Omental fat pad (tissue), 3 donors: ENCODE measurements at regions not wholly inside any gene's neighbourhood (a gene's known extent, or its start where the extent isn't known, plus 50 kb on each side); places are given as distances from the start of the nearest gene placed in this dataset.

ENCODE experiments used
- ATAC-seq: fragments of 150-250 bp; one replicate; pipeline ENCODE4 v1.9.1; 2016; ENCODE audit warnings: mild to moderate bottlenecking, moderate library complexity; ENCODE audit not compliant: low FRiP score
- DNase-seq: peaks from one replicate; pipeline ENCODE4 v3.0.0-alpha.2; 2019; ENCODE audit warnings: low spot score
- TF ChIP-seq, protein P1 (sequence below), 3 donors: fragments of 450-650 bp; IDR thresholded peaks; one replicate each; pipeline ENCODE4 v1.5.1; 2016 to 2017; ENCODE audit warnings: antibody characterized with exemption in 3 of 3, mild to moderate bottlenecking in 3 of 3, moderate library complexity in 2 of 3

DNA sequence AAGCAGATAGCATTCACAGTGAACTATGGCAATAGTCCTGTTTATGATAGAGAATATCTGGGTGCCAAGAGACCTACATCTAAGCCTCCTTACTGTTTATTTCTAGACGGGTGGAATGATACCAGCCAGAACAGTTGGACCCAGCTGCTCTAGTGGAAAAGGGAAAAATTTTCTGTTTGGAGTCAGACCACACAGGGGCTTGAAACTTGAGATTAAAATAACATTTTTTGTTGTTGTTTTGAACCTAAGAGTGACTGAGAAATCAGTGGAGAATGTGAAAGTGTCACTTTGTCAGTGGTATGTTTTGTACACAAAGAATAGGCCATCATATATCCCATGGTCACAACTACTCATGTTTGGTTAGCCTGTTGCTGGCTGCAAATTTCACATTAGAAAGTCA is 105.7 kb downstream of the AGTR2 start:
- no peak for ATAC-seq
- TF ChIP-seq, protein P1, sequence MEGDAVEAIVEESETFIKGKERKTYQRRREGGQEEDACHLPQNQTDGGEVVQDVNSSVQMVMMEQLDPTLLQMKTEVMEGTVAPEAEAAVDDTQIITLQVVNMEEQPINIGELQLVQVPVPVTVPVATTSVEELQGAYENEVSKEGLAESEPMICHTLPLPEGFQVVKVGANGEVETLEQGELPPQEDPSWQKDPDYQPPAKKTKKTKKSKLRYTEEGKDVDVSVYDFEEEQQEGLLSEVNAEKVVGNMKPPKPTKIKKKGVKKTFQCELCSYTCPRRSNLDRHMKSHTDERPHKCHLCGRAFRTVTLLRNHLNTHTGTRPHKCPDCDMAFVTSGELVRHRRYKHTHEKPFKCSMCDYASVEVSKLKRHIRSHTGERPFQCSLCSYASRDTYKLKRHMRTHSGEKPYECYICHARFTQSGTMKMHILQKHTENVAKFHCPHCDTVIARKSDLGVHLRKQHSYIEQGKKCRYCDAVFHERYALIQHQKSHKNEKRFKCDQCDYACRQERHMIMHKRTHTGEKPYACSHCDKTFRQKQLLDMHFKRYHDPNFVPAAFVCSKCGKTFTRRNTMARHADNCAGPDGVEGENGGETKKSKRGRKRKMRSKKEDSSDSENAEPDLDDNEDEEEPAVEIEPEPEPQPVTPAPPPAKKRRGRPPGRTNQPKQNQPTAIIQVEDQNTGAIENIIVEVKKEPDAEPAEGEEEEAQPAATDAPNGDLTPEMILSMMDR (IDR thresholded peaks at IDR 0.05): no peak
- DNase-seq: no peak

DNA sequence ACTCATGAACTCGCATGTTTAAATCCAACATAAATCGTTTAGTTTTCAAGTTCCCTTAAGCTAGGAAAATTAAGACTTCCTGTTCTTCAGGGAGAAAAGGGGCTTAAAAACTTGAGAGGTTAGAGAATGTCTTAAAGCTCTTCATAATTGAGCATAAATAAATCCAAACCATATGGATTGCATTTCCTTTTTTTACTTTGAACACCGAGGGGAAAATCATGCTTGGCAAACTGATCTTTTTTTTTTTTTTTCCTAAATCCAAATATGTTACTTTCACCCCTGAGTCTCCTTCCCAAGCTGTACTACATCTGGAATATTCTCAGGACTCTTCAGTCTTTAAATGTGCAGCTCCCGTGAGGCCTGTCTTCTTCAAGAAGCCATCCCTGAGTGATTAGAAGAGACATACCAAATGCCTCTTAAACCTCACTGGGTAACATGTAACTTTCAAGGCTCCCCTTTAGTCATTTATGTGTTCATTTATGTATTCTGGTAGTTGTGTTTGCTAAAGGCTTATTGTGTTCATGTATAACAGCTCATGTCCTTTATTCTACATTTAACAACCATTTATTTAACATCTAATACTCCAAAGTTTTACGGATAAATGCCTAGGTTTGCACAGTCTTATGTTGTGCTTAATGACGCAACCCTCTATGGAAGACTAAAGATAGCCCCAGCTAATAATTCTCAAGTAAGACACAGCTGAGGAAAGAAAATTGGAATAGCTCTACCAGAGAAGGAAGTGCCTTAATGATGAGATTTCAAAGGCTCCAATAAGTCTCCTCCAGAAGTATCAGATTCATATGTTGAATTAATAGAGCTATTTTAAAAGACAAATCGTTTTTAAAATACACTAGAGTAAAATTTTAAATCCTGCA is 107.0 kb downstream of the AGTR2 start:
- TF ChIP-seq, protein P1 (IDR thresholded peaks at IDR 0.05): no peak
- no peak for DNase-seq
- no peak for ATAC-seq

DNA sequence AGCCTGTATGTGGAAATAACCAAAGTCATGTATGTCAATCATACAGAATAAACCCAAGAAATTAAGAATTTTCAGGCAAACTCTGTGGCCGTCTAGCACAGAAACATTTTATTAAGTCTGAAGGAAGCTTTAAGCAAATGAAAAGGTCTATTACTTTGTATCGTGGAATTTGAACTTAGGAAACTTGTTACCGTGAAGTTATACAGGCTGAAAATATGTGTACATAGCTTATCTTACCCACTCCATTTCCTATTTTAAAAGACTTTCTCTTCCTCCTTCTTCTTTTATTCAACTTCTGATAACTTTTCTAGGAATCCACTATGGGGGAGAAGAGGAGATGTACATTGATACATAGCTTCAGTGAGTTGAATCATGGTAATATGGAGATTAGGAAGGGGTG is 108.3 kb downstream of the AGTR2 start:
- DNase-seq (no peak), ATAC-seq (no peak)
- TF ChIP-seq, protein P1 (IDR thresholded peaks at IDR 0.05): no peak

DNA sequence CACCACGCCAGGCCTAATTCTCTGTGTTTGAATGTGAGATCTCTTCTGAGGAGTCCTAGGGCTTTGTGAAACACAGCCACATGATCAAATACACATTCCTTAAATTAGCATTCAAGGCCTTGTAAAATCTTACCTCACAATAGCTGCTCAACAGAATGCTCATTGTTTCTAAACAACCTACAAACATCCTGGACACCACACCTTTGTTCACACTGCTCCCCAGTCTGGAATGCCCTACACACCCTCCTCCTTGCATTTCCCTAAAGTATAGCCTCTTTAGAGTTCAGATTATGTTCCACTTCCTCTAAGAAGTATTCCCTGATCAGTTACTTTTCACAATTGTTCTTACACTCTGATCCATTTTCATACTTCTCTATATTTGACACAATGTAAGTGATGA is 110.6 kb downstream of the AGTR2 start:
- no peak for ATAC-seq
- TF ChIP-seq, protein P1 (IDR thresholded peaks at IDR 0.05): no peak
- DNase-seq: no peak

DNA sequence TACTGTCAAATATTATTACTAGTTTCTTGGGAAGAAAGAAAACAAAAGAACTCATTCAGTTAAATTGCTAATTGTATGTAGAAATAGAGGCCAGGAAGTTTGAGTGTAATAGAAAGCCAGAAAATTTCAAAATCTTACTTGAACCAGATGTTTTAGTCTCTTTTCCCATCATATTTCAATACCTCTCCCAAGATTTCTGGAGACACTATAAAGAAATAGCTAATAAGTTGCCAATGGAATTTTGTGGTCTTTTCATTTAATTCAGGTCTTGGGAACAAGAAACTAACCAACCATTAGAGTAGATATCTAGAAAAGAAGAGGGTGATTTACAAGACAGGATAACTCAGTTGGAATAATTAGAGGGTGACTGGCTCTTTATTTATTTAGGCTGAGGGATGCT is 112.2 kb downstream of the AGTR2 start:
- no peak for ATAC-seq
- DNase-seq: no peak
- TF ChIP-seq, protein P1 (IDR thresholded peaks at IDR 0.05): no peak

DNA sequence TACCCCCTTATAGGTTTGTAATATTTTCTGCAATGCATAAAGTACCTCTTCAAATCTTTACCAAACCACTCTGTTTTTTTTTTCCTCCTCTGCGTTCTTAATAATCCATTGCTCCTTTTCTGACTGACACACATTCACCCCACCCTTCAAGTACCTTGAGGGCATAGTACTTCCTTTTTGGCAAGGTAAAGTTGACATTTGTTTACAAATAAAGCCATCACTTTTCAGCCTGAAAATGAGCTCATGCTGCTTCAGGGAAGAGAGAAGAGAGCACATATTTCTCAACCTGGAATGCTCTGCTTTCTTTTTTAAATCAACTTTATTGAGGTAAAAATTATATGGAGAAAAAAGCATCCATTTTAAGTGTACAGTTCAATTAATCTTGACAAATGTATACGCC is 113.9 kb downstream of the AGTR2 start:
- ATAC-seq (no peak), DNase-seq (no peak)
- TF ChIP-seq, protein P1 (IDR thresholded peaks at IDR 0.05): no peak

DNA sequence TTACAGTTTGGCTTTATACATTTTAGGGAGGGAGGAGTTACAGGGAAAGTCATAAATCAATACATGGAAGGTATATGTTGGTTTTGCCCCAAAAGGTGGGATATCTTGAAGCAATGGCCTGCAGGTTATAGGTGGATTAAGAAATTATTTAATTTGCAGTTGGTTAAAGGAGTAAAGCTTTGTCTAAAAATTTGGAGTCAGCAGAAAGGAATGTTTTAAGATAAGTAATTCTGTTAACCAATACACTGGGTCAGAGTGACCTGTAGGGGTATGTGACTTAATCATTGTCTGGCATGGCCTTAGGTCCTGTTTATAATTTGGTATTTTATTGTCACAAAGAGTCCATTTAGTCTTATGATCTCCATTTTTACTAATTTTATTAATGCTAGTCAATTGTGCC is 115.0 kb downstream of the AGTR2 start:
- no peak for ATAC-seq
- no peak for DNase-seq
- TF ChIP-seq, protein P1 (IDR thresholded peaks at IDR 0.05): no peak
